Duodenal mucosa (tissue), 2 donors: ENCODE measurements at regions not wholly inside any gene's neighbourhood (a gene's known extent, or its start where the extent isn't known, plus 50 kb on each side); places are given as distances from the start of the nearest gene placed in this dataset.

ENCODE experiments used
- H3K27ac ChIP-seq: one replicate; pipeline ENCODE4 v1.7.0; 2013; ENCODE audit warnings: low read depth, low read length
- H3K27me3 ChIP-seq, 2 donors: one replicate each; pipeline ENCODE4 v1.7.0; 2013; ENCODE audit warnings: low read length in 2 of 2, control low read depth in 1 of 2; ENCODE audit not compliant: insufficient read depth in 2 of 2, control insufficient read depth in 1 of 2
- H3K36me3 ChIP-seq, 2 donors: one replicate each; pipeline ENCODE4 v1.7.0; 2013; ENCODE audit warnings: low read length in 2 of 2, control low read depth in 1 of 2; ENCODE audit not compliant: insufficient read depth in 2 of 2, control insufficient read depth in 1 of 2
- H3K4me1 ChIP-seq, 2 donors: one replicate each; pipeline ENCODE4 v1.7.0; 2013; ENCODE audit warnings: low read length in 2 of 2, control low read depth in 1 of 2; ENCODE audit not compliant: insufficient read depth in 2 of 2, control insufficient read depth in 1 of 2
- H3K4me3 ChIP-seq, 2 donors: one replicate each; pipeline ENCODE4 v1.7.0; 2013; ENCODE audit warnings: low read length in 2 of 2, low read depth in 1 of 2
- H3K9ac ChIP-seq, 2 donors: one replicate each; pipeline ENCODE4 v1.7.0; 2013; ENCODE audit warnings: low read length in 2 of 2, low read depth in 1 of 2
- H3K9me3 ChIP-seq, 2 donors: one replicate each; pipeline ENCODE4 v1.7.0; 2013; ENCODE audit warnings: low read length in 2 of 2, control low read depth in 1 of 2; ENCODE audit not compliant: control insufficient read depth in 1 of 2

GRCh38 chr6:48775157-48775556 is 664.2 kb upstream of the PTCHD4 start:
- no peaks in the 10 kb centered on the region for H3K4me1 ChIP-seq
- H3K4me3 ChIP-seq: no peak overlapping the region
- H3K27ac ChIP-seq: no peak overlapping the region
- no peaks in the 10 kb centered on the region for H3K27me3 ChIP-seq
- H3K9me3 ChIP-seq: no peaks in the 10 kb centered on the region
- H3K36me3 ChIP-seq: no peaks in the 10 kb centered on the region
- H3K9ac ChIP-seq: no peak overlapping the region

DNA sequence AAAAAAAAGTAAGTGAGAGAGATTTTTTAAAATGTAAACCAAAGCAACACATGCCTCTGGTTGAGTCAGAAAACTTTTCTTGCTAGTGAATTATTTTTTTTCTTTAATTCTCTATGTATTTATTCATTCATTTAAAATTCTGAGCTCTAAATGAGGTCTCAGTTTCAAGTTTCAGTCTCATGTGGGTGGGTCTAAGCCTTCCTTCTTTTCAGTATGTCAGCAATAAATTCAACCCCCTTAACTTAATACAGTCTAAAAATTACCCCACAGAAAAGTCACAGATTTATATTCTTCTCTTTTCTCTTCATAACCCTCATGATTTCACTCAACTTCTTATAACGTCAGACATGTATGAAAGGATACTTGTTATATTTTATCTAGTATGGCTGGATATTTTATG is 663.3 kb upstream of the PTCHD4 start:
- Histone ChIP-seq H3K36me3 (no peaks in the 10 kb centered on the region), H3K9ac (no peak overlapping the region), H3K9me3 (no peaks in the 10 kb centered on the region), H3K4me3 (no peak overlapping the region), H3K4me1 (no peaks in the 10 kb centered on the region), H3K27me3 (no peaks in the 10 kb centered on the region), H3K27ac (no peak overlapping the region)

DNA sequence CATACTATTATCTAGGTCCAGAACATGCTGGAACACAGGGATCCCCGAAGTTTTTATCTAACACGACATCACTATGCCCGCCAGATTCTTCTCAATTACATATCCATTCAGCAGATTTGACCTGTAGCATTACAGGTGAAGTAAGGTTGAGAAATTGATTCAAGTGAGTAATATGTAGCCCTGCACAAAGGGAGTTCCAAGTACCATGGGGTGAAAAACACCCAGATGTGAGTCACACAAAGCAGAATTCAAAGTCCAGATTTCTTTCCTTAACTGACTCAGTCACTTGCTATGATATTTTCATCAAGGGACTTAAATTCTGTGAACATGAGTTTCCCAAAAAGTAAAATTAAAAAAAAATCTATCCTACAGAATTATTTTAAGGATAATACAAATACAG is 655.4 kb upstream of the PTCHD4 start:
- H3K4me1 ChIP-seq: no peaks in the 10 kb centered on the region
- H3K4me3 ChIP-seq: no peak overlapping the region
- H3K9me3 ChIP-seq: no peaks in the 10 kb centered on the region
- no peak overlapping the region for H3K27ac ChIP-seq
- no peak overlapping the region for H3K9ac ChIP-seq
- H3K36me3 ChIP-seq: no peaks in the 10 kb centered on the region
- no peaks in the 10 kb centered on the region for H3K27me3 ChIP-seq

- Histone ChIP-seq H3K4me1 (no peaks in the 10 kb centered on the region), H3K27ac (no peak overlapping the region), H3K9ac (no peak overlapping the region), H3K9me3 (no peaks in the 10 kb centered on the region), H3K27me3 (no peaks in the 10 kb centered on the region), H3K4me3 (no peak overlapping the region), H3K36me3 (no peaks in the 10 kb centered on the region)
Measured at GRCh38 chr6:48765352-48765961, 654.5 kb upstream of the PTCHD4 start.

GRCh38 chr6:48764286-48765044 is 653.5 kb upstream of the PTCHD4 start:
- Histone ChIP-seq H3K4me3 (no peak overlapping the region), H3K9me3 (no peaks in the 10 kb centered on the region), H3K9ac (no peak overlapping the region)

GRCh38 chr6:48757661-48758060 is 646.7 kb upstream of the PTCHD4 start:
- no peaks in the 10 kb centered on the region for H3K9me3 ChIP-seq
- H3K4me3 ChIP-seq: no peak overlapping the region
- no peaks in the 10 kb centered on the region for H3K4me1 ChIP-seq
- H3K27me3 ChIP-seq: no peaks in the 10 kb centered on the region
- no peaks in the 10 kb centered on the region for H3K36me3 ChIP-seq
- H3K9ac ChIP-seq: no peak overlapping the region
- H3K27ac ChIP-seq: no peak overlapping the region

More at GRCh38 chr6:48764286-48765044, 653.5 kb upstream of the PTCHD4 start:
- no peaks in the 10 kb centered on the region for H3K4me1 ChIP-seq
- no peak overlapping the region for H3K27ac ChIP-seq
- H3K27me3 ChIP-seq: no peaks in the 10 kb centered on the region
- no peaks in the 10 kb centered on the region for H3K36me3 ChIP-seq

DNA sequence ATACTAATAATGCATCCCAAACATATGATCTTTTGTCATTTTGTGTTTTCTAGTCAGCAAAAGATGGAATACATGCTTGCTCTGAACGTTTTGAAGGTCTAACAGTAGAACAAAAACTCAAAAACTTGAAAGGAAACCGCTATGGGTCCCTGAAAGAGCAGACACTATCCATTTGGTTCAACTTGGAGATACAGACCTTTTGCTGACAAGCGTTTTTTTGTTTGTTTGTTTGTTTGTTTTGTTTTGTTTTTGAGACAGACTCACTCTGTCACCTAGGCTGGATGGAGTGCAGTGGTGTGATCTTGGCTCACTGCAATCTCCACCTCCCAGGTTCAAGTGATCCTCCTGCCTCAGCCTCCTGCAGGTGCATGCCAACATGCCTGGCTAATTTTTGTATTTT is 644.3 kb upstream of the PTCHD4 start:
- H3K4me3 ChIP-seq: no peak overlapping the region
- no peaks in the 10 kb centered on the region for H3K36me3 ChIP-seq
- H3K9me3 ChIP-seq: no peaks in the 10 kb centered on the region
- no peaks in the 10 kb centered on the region for H3K4me1 ChIP-seq
- no peaks in the 10 kb centered on the region for H3K27me3 ChIP-seq
- H3K27ac ChIP-seq: no peak overlapping the region
- no peak overlapping the region for H3K9ac ChIP-seq

GRCh38 chr6:48754641-48755040 is 643.6 kb upstream of the PTCHD4 start:
- H3K4me3 ChIP-seq: no peak overlapping the region
- H3K27me3 ChIP-seq: no peaks in the 10 kb centered on the region
- no peaks in the 10 kb centered on the region for H3K9me3 ChIP-seq
- H3K4me1 ChIP-seq: no peaks in the 10 kb centered on the region
- H3K27ac ChIP-seq: no peak overlapping the region
- H3K36me3 ChIP-seq: no peaks in the 10 kb centered on the region
- no peak overlapping the region for H3K9ac ChIP-seq

DNA sequence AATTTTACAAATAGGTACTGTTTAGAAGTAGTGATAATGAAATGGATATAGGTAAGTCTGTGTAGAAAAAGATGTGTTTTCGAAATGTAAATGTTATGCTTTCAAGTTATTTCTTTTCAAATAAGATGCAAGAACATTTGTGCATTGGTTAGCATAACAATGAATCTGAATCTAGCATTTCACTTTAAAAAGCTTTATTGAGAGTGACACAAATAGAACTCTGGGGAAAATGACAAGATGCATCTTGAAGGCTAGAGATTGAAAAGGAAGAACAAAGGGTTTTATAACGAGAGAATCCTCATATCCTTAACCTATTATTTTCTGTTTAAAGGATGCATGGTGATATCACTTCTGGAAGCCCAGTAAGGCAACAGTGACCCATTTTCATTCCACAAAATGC is 639.9 kb upstream of the PTCHD4 start:
- Histone ChIP-seq H3K4me1 (no peaks in the 10 kb centered on the region), H3K9me3 (no peaks in the 10 kb centered on the region), H3K27me3 (no peaks in the 10 kb centered on the region), H3K27ac (no peak overlapping the region), H3K4me3 (no peak overlapping the region), H3K36me3 (no peaks in the 10 kb centered on the region), H3K9ac (no peak overlapping the region)

- no peaks in the 10 kb centered on the region for H3K9me3 ChIP-seq
- no peaks in the 10 kb centered on the region for H3K36me3 ChIP-seq
- H3K9ac ChIP-seq: no peak overlapping the region
- no peaks in the 10 kb centered on the region for H3K27me3 ChIP-seq
- H3K27ac ChIP-seq: no peak overlapping the region
- no peaks in the 10 kb centered on the region for H3K4me1 ChIP-seq
- no peak overlapping the region for H3K4me3 ChIP-seq
Measured at GRCh38 chr6:48747471-48747870, 636.5 kb upstream of the PTCHD4 start.
